ENCODE measurements at regions not wholly inside any gene's neighbourhood (a gene's known extent, or its start where the extent isn't known, plus 50 kb on each side); places are given as distances from the start of the nearest gene placed in this dataset.

DNA sequence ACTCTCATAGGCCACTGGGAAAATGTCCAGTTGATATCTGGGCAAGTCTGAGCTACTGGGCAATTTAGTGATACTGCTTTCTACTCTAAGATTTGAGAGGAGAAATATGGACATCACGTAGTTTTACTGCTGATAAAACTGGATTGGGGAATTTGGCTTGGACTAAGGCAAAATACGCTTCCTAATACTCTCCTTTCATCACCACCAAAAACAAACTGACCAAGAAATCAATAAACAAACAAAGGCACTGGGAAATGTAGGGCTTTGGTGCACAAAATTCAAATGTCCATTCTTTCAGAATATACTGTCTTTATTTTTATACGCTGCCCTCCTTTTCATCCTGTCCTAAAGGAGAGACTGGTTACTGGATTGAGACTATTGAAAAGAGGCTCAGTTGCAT is 145.1 kb upstream of the SP8 start:
- no peak overlapping the region for H3K27ac ChIP-seq (ENCODE audit: insufficient read depth, low read depth, low read length, poor library complexity, severe bottlenecking)
- H3K4me3 ChIP-seq (ENCODE audit: insufficient read depth, low read depth, low read length) = no peak overlapping the region
- 97 to 99% methylated on average over 3 of the region's 3 CpGs for WGBS, 2 experiments
- H3K4me1 ChIP-seq (ENCODE audit: control insufficient read depth, insufficient read depth, low read length) = no peaks in the 10 kb centered on the region
- H3K27me3 ChIP-seq (ENCODE audit: control insufficient read depth, insufficient read depth, low read length, poor library complexity, severe bottlenecking) = no peaks in the 10 kb centered on the region
- H3K9me3 ChIP-seq (ENCODE audit: control insufficient read depth, low read length) = no peaks in the 10 kb centered on the region
- no peaks in the 10 kb centered on the region for H3K36me3 ChIP-seq (ENCODE audit: control insufficient read depth, insufficient read depth, low read length)

GRCh38 chr7:20932785-20933527 is 146.3 kb upstream of the SP8 start:
- no peaks in the 10 kb centered on the region for H3K36me3 ChIP-seq (ENCODE audit: control insufficient read depth, insufficient read depth, low read length)
- no peaks in the 10 kb centered on the region for H3K27me3 ChIP-seq (ENCODE audit: control insufficient read depth, insufficient read depth, low read length, poor library complexity, severe bottlenecking)
- no peaks in the 10 kb centered on the region for H3K4me1 ChIP-seq (ENCODE audit: control insufficient read depth, insufficient read depth, low read length)
- no peaks in the 10 kb centered on the region for H3K9me3 ChIP-seq (ENCODE audit: control insufficient read depth, low read length)
- no peak overlapping the region for H3K4me3 ChIP-seq (ENCODE audit: insufficient read depth, low read depth, low read length)
- WGBS, 2 experiments = 88 to 94% methylated on average over 6 of the region's 7 CpGs
- no peak overlapping the region for H3K27ac ChIP-seq (ENCODE audit: insufficient read depth, low read depth, low read length, poor library complexity, severe bottlenecking)

DNA sequence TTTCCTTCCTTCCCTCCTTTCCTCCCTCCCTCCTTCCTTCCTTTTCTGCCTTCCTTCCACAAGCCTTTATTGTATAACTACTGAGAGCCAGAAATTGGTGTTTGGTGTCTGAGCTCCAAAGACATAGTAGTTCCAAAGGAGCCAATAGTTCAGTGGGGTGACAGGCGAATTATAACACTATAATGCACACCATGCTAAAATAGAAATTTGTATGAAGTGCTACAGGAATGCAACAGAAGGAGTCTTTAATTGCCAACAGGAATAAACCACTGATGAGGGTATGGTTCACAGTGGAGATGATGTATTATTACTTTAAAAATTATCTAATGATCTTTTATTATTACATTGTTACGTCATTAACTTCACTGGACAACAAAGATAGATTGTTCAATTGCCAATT is 158.8 kb upstream of the SP8 start:
- 100% methylated on average over 1 of the region's 2 CpGs; no CpG with 5 or more reads in 1 of the 2 experiments for WGBS, 2 experiments
- H3K9me3 ChIP-seq (ENCODE audit: control insufficient read depth, low read length) = no peaks in the 10 kb centered on the region
- H3K27me3 ChIP-seq (ENCODE audit: control insufficient read depth, insufficient read depth, low read length, poor library complexity, severe bottlenecking) = no peaks in the 10 kb centered on the region
- H3K4me3 ChIP-seq (ENCODE audit: insufficient read depth, low read depth, low read length) = no peak overlapping the region
- no peaks in the 10 kb centered on the region for H3K4me1 ChIP-seq (ENCODE audit: control insufficient read depth, insufficient read depth, low read length)
- no peaks in the 10 kb centered on the region for H3K36me3 ChIP-seq (ENCODE audit: control insufficient read depth, insufficient read depth, low read length)
- no peak overlapping the region for H3K27ac ChIP-seq (ENCODE audit: insufficient read depth, low read depth, low read length, poor library complexity, severe bottlenecking)

GRCh38 chr7:20952916-20953315 is 166.2 kb upstream of the SP8 start:
- Histone ChIP-seq H3K4me1 (ENCODE audit: control insufficient read depth, insufficient read depth, low read length) (no peaks in the 10 kb centered on the region), H3K4me3 (ENCODE audit: insufficient read depth, low read depth, low read length) (no peak overlapping the region), H3K27me3 (ENCODE audit: control insufficient read depth, insufficient read depth, low read length, poor library complexity, severe bottlenecking) (no peaks in the 10 kb centered on the region), H3K9me3 (ENCODE audit: control insufficient read depth, low read length) (no peaks in the 10 kb centered on the region), H3K27ac (ENCODE audit: insufficient read depth, low read depth, low read length, poor library complexity, severe bottlenecking) (no peak overlapping the region), H3K36me3 (ENCODE audit: control insufficient read depth, insufficient read depth, low read length) (no peaks in the 10 kb centered on the region)
- 71 to 86% methylated on average over 3 of the region's 3 CpGs for WGBS, 2 experiments

GRCh38 chr7:20954711-20955619 is 168.3 kb upstream of the SP8 start:
- Histone ChIP-seq H3K27ac (ENCODE audit: insufficient read depth, low read depth, low read length, poor library complexity, severe bottlenecking) (no peak overlapping the region), H3K36me3 (ENCODE audit: control insufficient read depth, insufficient read depth, low read length) (no peaks in the 10 kb centered on the region), H3K4me1 (ENCODE audit: control insufficient read depth, insufficient read depth, low read length) (no peaks in the 10 kb centered on the region), H3K4me3 (ENCODE audit: insufficient read depth, low read depth, low read length) (no peak overlapping the region), H3K9me3 (ENCODE audit: control insufficient read depth, low read length) (no peaks in the 10 kb centered on the region), H3K27me3 (ENCODE audit: control insufficient read depth, insufficient read depth, low read length, poor library complexity, severe bottlenecking) (no peaks in the 10 kb centered on the region)
- WGBS, 2 experiments = 74% methylated on average over 4 of the region's 4 CpGs

GRCh38 chr7:20958572-20958971 is 171.9 kb upstream of the SP8 start:
- no peak overlapping the region for H3K27ac ChIP-seq (ENCODE audit: insufficient read depth, low read depth, low read length, poor library complexity, severe bottlenecking)
- WGBS, 2 experiments = 97 to 98% methylated on average over 3 of the region's 3 CpGs
- no peaks in the 10 kb centered on the region for H3K4me1 ChIP-seq (ENCODE audit: control insufficient read depth, insufficient read depth, low read length)

DNA sequence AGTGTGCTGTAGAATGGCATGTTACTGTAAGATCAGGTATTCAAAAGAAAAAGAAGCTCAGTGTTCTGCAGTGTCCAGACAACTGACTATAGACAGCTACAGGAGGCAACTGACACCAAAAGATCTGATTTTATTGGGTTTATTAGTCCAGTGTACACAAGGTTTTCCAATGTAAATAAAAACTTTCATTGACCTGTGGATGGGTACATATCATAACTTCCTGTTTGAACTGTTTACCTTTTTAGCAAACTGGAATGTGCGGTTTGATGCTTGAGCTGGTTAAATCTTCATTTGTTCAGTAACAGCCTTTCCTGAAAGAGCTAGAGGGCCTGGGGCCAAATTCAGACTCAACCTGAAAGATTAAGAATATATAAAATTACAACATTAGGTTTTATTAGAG is 172.6 kb upstream of the SP8 start:
- Histone ChIP-seq H3K27ac (ENCODE audit: insufficient read depth, low read depth, low read length, poor library complexity, severe bottlenecking) (no peak overlapping the region), H3K36me3 (ENCODE audit: control insufficient read depth, insufficient read depth, low read length) (no peaks in the 10 kb centered on the region), H3K9me3 (ENCODE audit: control insufficient read depth, low read length) (no peaks in the 10 kb centered on the region), H3K4me3 (ENCODE audit: insufficient read depth, low read depth, low read length) (no peak overlapping the region), H3K27me3 (ENCODE audit: control insufficient read depth, insufficient read depth, low read length, poor library complexity, severe bottlenecking) (no peaks in the 10 kb centered on the region), H3K4me1 (ENCODE audit: control insufficient read depth, insufficient read depth, low read length) (no peaks in the 10 kb centered on the region)
- 92 to 100% methylated on average over 1 of the region's 1 CpG for WGBS, 2 experiments

More at GRCh38 chr7:20958572-20958971, 171.9 kb upstream of the SP8 start:
- Histone ChIP-seq H3K4me3 (ENCODE audit: insufficient read depth, low read depth, low read length) (no peak overlapping the region), H3K27me3 (ENCODE audit: control insufficient read depth, insufficient read depth, low read length, poor library complexity, severe bottlenecking) (no peaks in the 10 kb centered on the region), H3K9me3 (ENCODE audit: control insufficient read depth, low read length) (no peaks in the 10 kb centered on the region), H3K36me3 (ENCODE audit: control insufficient read depth, insufficient read depth, low read length) (no peaks in the 10 kb centered on the region)

DNA sequence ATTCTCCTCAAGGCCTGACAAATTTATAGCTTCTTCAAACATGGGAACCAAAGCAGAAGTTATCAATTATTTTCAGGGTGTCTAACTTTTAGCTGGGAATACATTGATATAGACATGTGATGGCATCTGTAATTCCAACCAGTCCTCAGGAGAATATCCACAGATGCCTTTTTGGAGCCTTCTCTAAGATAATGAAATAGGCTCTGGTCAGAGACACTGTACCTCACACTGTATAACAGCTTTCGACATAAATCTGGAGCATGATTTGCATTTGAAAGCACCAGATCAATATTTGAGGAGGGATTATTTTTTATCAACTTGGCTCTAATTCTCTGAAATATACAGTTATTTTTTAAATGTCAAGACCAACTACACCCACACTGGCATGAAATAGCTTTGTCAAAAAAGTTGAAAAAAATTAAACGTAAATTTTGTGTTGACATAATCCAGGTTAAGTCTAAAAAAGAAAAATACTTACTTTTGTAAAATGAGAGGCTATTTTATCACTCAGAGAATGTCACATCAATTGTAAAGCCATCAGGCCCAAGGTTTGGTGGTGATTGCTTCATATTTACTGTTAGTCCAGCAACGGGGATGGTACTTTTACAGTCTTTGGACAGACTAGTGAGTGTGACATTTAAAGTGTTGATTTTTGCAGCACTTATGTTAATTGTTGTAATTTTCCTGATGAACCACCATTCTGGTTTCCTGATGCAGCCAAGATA is 177.0 kb upstream of the SP8 start:
- no peaks in the 10 kb centered on the region for H3K27me3 ChIP-seq (ENCODE audit: control insufficient read depth, insufficient read depth, low read length, poor library complexity, severe bottlenecking)
- H3K4me1 ChIP-seq (ENCODE audit: control insufficient read depth, insufficient read depth, low read length) = no peaks in the 10 kb centered on the region
- H3K27ac ChIP-seq (ENCODE audit: insufficient read depth, low read depth, low read length, poor library complexity, severe bottlenecking) = no peak overlapping the region
- WGBS, 2 experiments = 90 to 100% methylated on average over 3 of the region's 3 CpGs
- no peak overlapping the region for H3K4me3 ChIP-seq (ENCODE audit: insufficient read depth, low read depth, low read length)
- H3K9me3 ChIP-seq (ENCODE audit: control insufficient read depth, low read length) = no peaks in the 10 kb centered on the region
- H3K36me3 ChIP-seq (ENCODE audit: control insufficient read depth, insufficient read depth, low read length) = no peaks in the 10 kb centered on the region

- Histone ChIP-seq H3K9me3 (ENCODE audit: control insufficient read depth, low read length) (no peaks in the 10 kb centered on the region), H3K27me3 (ENCODE audit: control insufficient read depth, insufficient read depth, low read length, poor library complexity, severe bottlenecking) (no peaks in the 10 kb centered on the region), H3K36me3 (ENCODE audit: control insufficient read depth, insufficient read depth, low read length) (no peaks in the 10 kb centered on the region), H3K27ac (ENCODE audit: insufficient read depth, low read depth, low read length, poor library complexity, severe bottlenecking) (no peak overlapping the region), H3K4me3 (ENCODE audit: insufficient read depth, low read depth, low read length) (no peak overlapping the region), H3K4me1 (ENCODE audit: control insufficient read depth, insufficient read depth, low read length) (no peaks in the 10 kb centered on the region)
- WGBS, 2 experiments = 88 to 90% methylated on average over 1 of the region's 5 CpGs
Observed at GRCh38 chr7:20964281-20964918, 177.7 kb upstream of the SP8 start.
